GM23248 (cell line): ENCODE measurements at regions not wholly inside any gene's neighbourhood (a gene's known extent, or its start where the extent isn't known, plus 50 kb on each side); places are given as distances from the start of the nearest gene placed in this dataset.
"Not testable (repeated sequence)": the region's sequence is repeated elsewhere in the genome, so short reads cannot be mapped to it uniquely, and the experiment has no call there.

ENCODE experiments used
- DNase-seq: peaks from one replicate; pipeline ENCODE4 v3.0.0-alpha.2; 2015
- H2AFZ ChIP-seq: fragments of 200-600 bp; sonication (generic); 2 replicates; pipeline ENCODE4 v1.6.1; 2016; ENCODE audit warnings: antibody characterized with exemption
- H3F3A ChIP-seq: fragments of 200-600 bp; sonication (generic); 2 replicates; pipeline ENCODE4 v1.6.1; 2016; ENCODE audit warnings: mild to moderate bottlenecking, antibody characterized with exemption, mixed run types; ENCODE audit not compliant: insufficient read depth
- H3K27ac ChIP-seq: fragments of 200-600 bp; sonication (generic); 2 replicates; pipeline ENCODE4 v1.5.1; 2016; ENCODE audit warnings: mild to moderate bottlenecking
- H3K27me3 ChIP-seq: fragments of 200-600 bp; sonication (generic); replicated peaks from 2 replicates; pipeline ENCODE4 v1.6.1; 2016; ENCODE audit warnings: mild to moderate bottlenecking; ENCODE audit not compliant: insufficient read depth
- H3K36me3 ChIP-seq: fragments of 200-600 bp; sonication (generic); 2 replicates; pipeline ENCODE4 v1.6.1; 2016; ENCODE audit warnings: low read depth, mild to moderate bottlenecking
- H3K4me1 ChIP-seq: fragments of 200-600 bp; sonication (generic); 2 replicates; pipeline ENCODE4 v1.6.1; 2016; ENCODE audit warnings: mild to moderate bottlenecking; ENCODE audit not compliant: insufficient read depth
- H3K4me2 ChIP-seq: fragments of 200-600 bp; sonication (generic); one replicate; pipeline ENCODE4 v1.6.1; 2016; ENCODE audit warnings: mild to moderate bottlenecking; ENCODE audit not compliant: unreplicated experiment
- H3K4me3 ChIP-seq: fragments of 200-600 bp; sonication (generic); 2 replicates; pipeline ENCODE4 v1.5.1; 2016; ENCODE audit warnings: mild to moderate bottlenecking
- H3K79me2 ChIP-seq: fragments of 200-600 bp; sonication (generic); 2 replicates; pipeline ENCODE4 v1.6.1; 2016; ENCODE audit warnings: mild to moderate bottlenecking; ENCODE audit not compliant: insufficient read depth
- H3K9ac ChIP-seq: fragments of 200-600 bp; sonication (generic); 2 replicates; pipeline ENCODE4 v1.6.1; 2016; ENCODE audit warnings: mild to moderate bottlenecking
- H3K9me2 ChIP-seq: fragments of 200-600 bp; sonication (generic); 2 replicates; pipeline ENCODE4 v1.6.1; 2016; ENCODE audit warnings: mixed run types, mild to moderate bottlenecking, moderate library complexity; ENCODE audit not compliant: insufficient read depth
- H3K9me3 ChIP-seq: fragments of 200-600 bp; sonication (generic); one replicate; pipeline ENCODE4 v1.6.1; 2017; ENCODE audit warnings: low read depth
- H4K20me1 ChIP-seq: fragments of 200-600 bp; sonication (generic); 2 replicates; pipeline ENCODE4 v1.6.0; 2016; ENCODE audit not compliant: insufficient read depth
- EZH2 ChIP-seq: fragments of 200-600 bp; sonication (generic); IDR thresholded peaks from 2 replicates; pipeline ENCODE4 v1.6.1; 2018; ENCODE audit warnings: antibody characterized with exemption, mild to moderate bottlenecking; ENCODE audit not compliant: insufficient read depth, poor library complexity, severe bottlenecking
- EZH2phosphoT487 ChIP-seq: fragments of 200-600 bp; sonication (generic); IDR thresholded peaks from 2 replicates; pipeline ENCODE4 v1.6.1; 2018; ENCODE audit warnings: antibody characterized with exemption, moderate library complexity, mild to moderate bottlenecking, low read depth; ENCODE audit not compliant: insufficient read depth
- WGBS, 2 experiments: methylation state at CpG; one replicate each; pipeline ENCODE4 v1.1.6; 2015 to 2017; ENCODE audit warnings: low lambda C conversion rate in 2 of 2, low coverage in 1 of 2; ENCODE audit errors: missing lambda C conversion rate in 2 of 2; 5-methylcytosine and 5-hydroxymethylcytosine counted together
- in situ Hi-C: fragments of 300-500 bp; cut with MboI; formaldehyde crosslinking; loops from 2 replicates; pipeline ENCODE4 v1.15.0; 2020

DNA sequence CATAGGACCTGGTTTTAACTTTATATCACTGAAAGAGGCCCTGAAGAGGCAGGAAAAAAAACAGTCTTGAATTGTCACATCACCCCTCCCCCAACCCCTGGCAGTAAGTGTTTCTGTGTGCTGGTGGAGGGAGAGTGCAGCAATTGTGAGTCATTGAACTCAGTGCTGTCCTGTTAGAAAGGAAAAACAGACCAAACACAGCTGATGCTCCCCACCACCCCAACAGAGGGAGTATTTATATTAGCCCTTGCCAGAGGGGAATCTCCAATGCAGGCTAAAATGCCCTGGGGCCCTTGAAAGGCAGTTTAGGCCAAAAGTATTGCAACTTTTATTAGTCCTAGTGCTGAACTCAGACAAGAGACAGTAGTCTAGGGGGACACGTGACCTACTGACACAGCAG lies 197.8 kb upstream of the AGTR2 start:
- in situ Hi-C loops, result no loop called here
- H3K27me3 ChIP-seq, result no peaks in the 10 kb centered on the region
- 0% methylated on average over 1 of the region's 1 CpG for WGBS, 2 experiments
- DNase-seq, result peak; percentile 50
- H3F3A ChIP-seq, result peaks cover 5% of the 10 kb centered on the region; the same call in 1 of the 2 replicates
- no peaks in the 10 kb centered on the region for H3K4me1 ChIP-seq
- TF ChIP-seq EZH2 (no peak), EZH2phosphoT487 (no peak)
- H3K9me3 ChIP-seq, result no peaks in the 10 kb centered on the region
- no peaks in the 10 kb centered on the region for H3K36me3 ChIP-seq
- no peak overlapping the region for H3K4me3 ChIP-seq
- H2AFZ ChIP-seq, result no peak overlapping the region
- no peaks in the 10 kb centered on the region for H3K9me2 ChIP-seq
- no peak overlapping the region for H3K4me2 ChIP-seq
- H4K20me1 ChIP-seq, result no peaks in the 10 kb centered on the region
- peaks cover 4% of the 10 kb centered on the region for H3K79me2 ChIP-seq
- no peak overlapping the region for H3K27ac ChIP-seq
- H3K9ac ChIP-seq, result no peak overlapping the region

DNA sequence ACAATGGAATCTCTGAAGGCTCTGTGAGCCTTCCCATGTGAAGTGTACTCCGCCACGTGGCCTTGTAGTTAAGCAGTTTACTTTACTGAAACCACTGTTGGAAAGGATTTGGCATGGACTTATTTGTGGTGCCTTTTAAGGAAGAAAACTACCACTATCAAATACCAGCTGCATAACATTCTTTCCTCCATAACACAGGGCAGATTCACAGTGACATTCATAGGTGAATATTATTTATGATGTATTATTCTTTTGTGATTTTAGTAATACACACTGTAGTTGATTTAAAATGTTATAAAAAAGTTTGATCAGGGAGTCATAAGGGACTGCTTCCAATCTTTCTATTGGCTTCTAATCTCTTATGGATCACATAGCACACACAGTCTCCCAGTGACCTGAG lies 192.5 kb upstream of the AGTR2 start:
- DNase-seq, result no peak
- Histone ChIP-seq H3F3A (no peaks in the 10 kb centered on the region), H3K4me1 (no peaks in the 10 kb centered on the region), H4K20me1 (no peaks in the 10 kb centered on the region), H3K9me3 (no peaks in the 10 kb centered on the region), H3K4me2 (no peak overlapping the region), H3K27me3 (no peaks in the 10 kb centered on the region), H3K27ac (no peak overlapping the region), H2AFZ (no peak overlapping the region), H3K4me3 (no peak overlapping the region), H3K9me2 (no peaks in the 10 kb centered on the region), H3K9ac (no peak overlapping the region), H3K79me2 (no peaks in the 10 kb centered on the region), H3K36me3 (no peaks in the 10 kb centered on the region)
- in situ Hi-C loops, result no loop called here
- no peak for TF ChIP-seq EZH2
- no peak for TF ChIP-seq EZH2phosphoT487
- WGBS, 2 experiments, result 56 to 61% methylated on average over 2 of the region's 2 CpGs

DNA sequence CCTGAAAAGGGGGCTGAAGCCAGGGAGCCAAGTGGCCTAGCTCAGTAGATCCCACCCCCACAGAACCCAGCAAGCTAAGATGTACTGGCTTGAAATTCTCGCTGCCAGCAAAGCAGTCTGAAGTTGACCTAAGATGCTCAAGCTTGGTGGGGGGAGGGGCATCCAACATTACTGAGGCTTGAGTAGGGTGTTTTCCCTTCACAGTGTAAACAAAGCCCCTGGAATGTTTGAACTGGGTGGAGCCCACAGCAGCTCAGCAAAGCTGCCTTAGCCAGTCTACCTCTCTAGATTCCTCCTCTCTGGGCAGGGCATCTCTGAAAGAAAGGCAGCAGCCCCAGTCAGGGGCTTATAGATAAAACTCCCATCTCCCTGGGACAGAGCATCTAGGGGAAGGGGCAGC lies 187.4 kb upstream of the AGTR2 start:
- 30 to 75% methylated on average over 1 of the region's 1 CpG for WGBS, 2 experiments
- H3K9ac ChIP-seq, H3K9me2 ChIP-seq, H4K20me1 ChIP-seq, DNase-seq, H3K4me3 ChIP-seq, H3K36me3 ChIP-seq, H3K4me1 ChIP-seq, H3K9me3 ChIP-seq, H3K79me2 ChIP-seq, in situ Hi-C loops, H3K27ac ChIP-seq, H2AFZ ChIP-seq, H3K4me2 ChIP-seq, H3K27me3 ChIP-seq, H3F3A ChIP-seq: not testable (repeated sequence)

DNA sequence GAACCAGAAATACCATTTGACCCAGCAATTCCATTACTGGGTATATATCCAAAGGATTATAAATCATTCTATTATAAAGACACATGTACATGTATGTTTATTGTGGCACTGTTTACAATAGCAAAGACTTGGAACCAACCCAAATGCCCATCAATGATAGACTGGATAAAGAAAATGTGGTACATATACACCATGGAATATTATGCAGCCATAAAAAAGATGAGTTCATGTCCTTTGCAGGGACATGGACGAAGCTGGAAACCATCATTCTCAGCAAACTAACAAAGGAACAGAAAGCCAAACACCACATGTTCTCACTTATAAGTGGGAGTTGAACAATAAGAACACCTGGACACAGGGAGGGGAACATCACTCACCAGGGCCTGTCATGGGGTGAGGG lies 183.1 kb upstream of the AGTR2 start:
- H3K27me3 ChIP-seq, H3K27ac ChIP-seq, H3K4me3 ChIP-seq, H2AFZ ChIP-seq, H3K9ac ChIP-seq, H3K4me2 ChIP-seq, DNase-seq, H4K20me1 ChIP-seq, H3K9me3 ChIP-seq, H3F3A ChIP-seq, H3K36me3 ChIP-seq, in situ Hi-C loops, H3K4me1 ChIP-seq, H3K9me2 ChIP-seq, H3K79me2 ChIP-seq: not testable (repeated sequence)
- 17 to 31% methylated on average over 1 of the region's 1 CpG for WGBS, 2 experiments

DNA sequence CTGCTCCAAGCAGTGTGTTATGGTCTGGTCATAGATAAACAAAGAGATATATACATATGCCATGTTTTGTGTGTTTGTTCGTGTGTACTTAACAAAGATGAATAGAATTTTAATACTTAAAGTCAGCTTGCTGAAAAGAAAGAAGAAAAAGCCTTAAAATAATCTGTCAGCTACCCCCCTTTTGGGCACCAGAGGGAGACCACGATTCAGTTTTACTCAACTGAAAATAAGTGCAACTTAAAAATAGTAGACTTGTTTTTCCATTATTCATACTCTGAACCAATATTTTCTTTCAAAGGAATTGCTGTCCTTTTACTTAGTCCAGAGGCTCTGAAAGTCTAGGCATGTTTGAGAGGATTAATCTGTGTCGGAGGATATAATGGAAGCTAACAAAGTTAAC lies 181.7 kb upstream of the AGTR2 start:
- WGBS, 2 experiments, result 2 to 4% methylated on average over 3 of the region's 3 CpGs

More for the DNA sequence above, 181.7 kb upstream of the AGTR2 start:
- no peak overlapping the region for H2AFZ ChIP-seq
- no peaks in the 10 kb centered on the region for H3F3A ChIP-seq
- H3K4me2 ChIP-seq, result no peak overlapping the region
- no peaks in the 10 kb centered on the region for H4K20me1 ChIP-seq
- H3K9ac ChIP-seq, result no peak overlapping the region
- H3K36me3 ChIP-seq, result no peaks in the 10 kb centered on the region
- no peak overlapping the region for H3K27ac ChIP-seq
- H3K4me1 ChIP-seq, result no peaks in the 10 kb centered on the region
- H3K9me3 ChIP-seq, result no peaks in the 10 kb centered on the region
- no peaks in the 10 kb centered on the region for H3K9me2 ChIP-seq
- TF ChIP-seq EZH2 (no peak), EZH2phosphoT487 (no peak)
- in situ Hi-C loops, result no loop called here
- H3K79me2 ChIP-seq, result no peaks in the 10 kb centered on the region
- peak; percentile 1 for DNase-seq
- H3K4me3 ChIP-seq, result no peak overlapping the region
- no peaks in the 10 kb centered on the region for H3K27me3 ChIP-seq
